ENCODE measurements at regions not wholly inside any gene's neighbourhood (a gene's known extent, or its start where the extent isn't known, plus 50 kb on each side); places are given as distances from the start of the nearest gene placed in this dataset.

- TF ChIP-seq POLR2A (IDR thresholded peaks at IDR 0.05): no peak
- TF ChIP-seq, protein P1, sequence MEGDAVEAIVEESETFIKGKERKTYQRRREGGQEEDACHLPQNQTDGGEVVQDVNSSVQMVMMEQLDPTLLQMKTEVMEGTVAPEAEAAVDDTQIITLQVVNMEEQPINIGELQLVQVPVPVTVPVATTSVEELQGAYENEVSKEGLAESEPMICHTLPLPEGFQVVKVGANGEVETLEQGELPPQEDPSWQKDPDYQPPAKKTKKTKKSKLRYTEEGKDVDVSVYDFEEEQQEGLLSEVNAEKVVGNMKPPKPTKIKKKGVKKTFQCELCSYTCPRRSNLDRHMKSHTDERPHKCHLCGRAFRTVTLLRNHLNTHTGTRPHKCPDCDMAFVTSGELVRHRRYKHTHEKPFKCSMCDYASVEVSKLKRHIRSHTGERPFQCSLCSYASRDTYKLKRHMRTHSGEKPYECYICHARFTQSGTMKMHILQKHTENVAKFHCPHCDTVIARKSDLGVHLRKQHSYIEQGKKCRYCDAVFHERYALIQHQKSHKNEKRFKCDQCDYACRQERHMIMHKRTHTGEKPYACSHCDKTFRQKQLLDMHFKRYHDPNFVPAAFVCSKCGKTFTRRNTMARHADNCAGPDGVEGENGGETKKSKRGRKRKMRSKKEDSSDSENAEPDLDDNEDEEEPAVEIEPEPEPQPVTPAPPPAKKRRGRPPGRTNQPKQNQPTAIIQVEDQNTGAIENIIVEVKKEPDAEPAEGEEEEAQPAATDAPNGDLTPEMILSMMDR (IDR thresholded peaks at IDR 0.05): no peak
Observed at GRCh38 chr16:64098451-64098850, 1023.4 kb downstream of the CDH11 start.
